Activated naive CD8-positive, alpha-beta T cell treated with anti-CD3 and anti-CD28 coated beads, Interleukin-2, amount 10 ng/mL, durations not matched to agents 7 days and 5 days (primary cell): ENCODE measurements at regions not wholly inside any gene's neighbourhood (a gene's known extent, or its start where the extent isn't known, plus 50 kb on each side); places are given as distances from the start of the nearest gene placed in this dataset.

Experiments used
- ATAC-seq: fragments of 150-1000 bp; cut with Tn5 transposase; one replicate; pipeline ENCODE4 v1.10.0; 2021; ENCODE audit warnings: low read depth, moderate library complexity
- POLR2A ChIA-PET: fragments of 350-600 bp; sonication (Branson Sonifier 250); formaldehyde crosslinking; loops from one replicate; lab custom pipeline; 2021; ENCODE audit warnings: antibody characterized with exemption; lab: Charles Lee
- DNase-seq: peaks from one replicate; pipeline ENCODE4 v3.0.0; 2021
- H3K27ac Mint-ChIP-seq: one replicate; pipeline ENCODE4 v1.8.0; 2022; ENCODE audit warnings: mild to moderate bottlenecking, mixed read lengths
- H3K27me3 Mint-ChIP-seq: one replicate; pipeline ENCODE4 v1.8.0; 2022; ENCODE audit warnings: mild to moderate bottlenecking, moderate library complexity, mixed read lengths
- H3K36me3 Mint-ChIP-seq: one replicate; pipeline ENCODE4 v1.8.0; 2021; ENCODE audit warnings: mild to moderate bottlenecking, mixed read lengths
- H3K4me1 Mint-ChIP-seq: one replicate; pipeline ENCODE4 v1.8.0; 2021; ENCODE audit warnings: mixed read lengths
- H3K4me3 Mint-ChIP-seq: one replicate; pipeline ENCODE4 v1.8.0; 2022; ENCODE audit warnings: mild to moderate bottlenecking, moderate library complexity, mixed read lengths
- H3K9me3 Mint-ChIP-seq: one replicate; pipeline ENCODE4 v1.8.0; 2021; ENCODE audit warnings: mixed read lengths

GRCh38 chr12:5257763-5258495, 174.0 kb upstream of the NTF3 start:
- Mint-ChIP-seq H3K27me3 (no peaks in the 10 kb centered on the region), H3K9me3 (no peaks in the 10 kb centered on the region), H3K27ac (no peak overlapping the region), H3K4me3 (no peak overlapping the region), H3K36me3 (no peaks in the 10 kb centered on the region), H3K4me1 (no peaks in the 10 kb centered on the region)
- ATAC-seq (no peak), DNase-seq (no peak)
- POLR2A ChIA-PET, result no interaction called here

- no peak overlapping the region for H3K4me3 Mint-ChIP-seq
- no peak overlapping the region for H3K27ac Mint-ChIP-seq
- no peaks in the 10 kb centered on the region for H3K9me3 Mint-ChIP-seq
- POLR2A ChIA-PET, result no interaction called here
- no peaks in the 10 kb centered on the region for H3K4me1 Mint-ChIP-seq
- DNase-seq (no peak), ATAC-seq (no peak)
- no peaks in the 10 kb centered on the region for H3K27me3 Mint-ChIP-seq
- no peaks in the 10 kb centered on the region for H3K36me3 Mint-ChIP-seq
These were observed 173.4 kb upstream of the NTF3 start for GRCh38 chr12:5258498-5258897.

- ATAC-seq (no peak), DNase-seq (no peak)
- no peaks in the 10 kb centered on the region for H3K27me3 Mint-ChIP-seq
- H3K4me1 Mint-ChIP-seq, result no peaks in the 10 kb centered on the region
- H3K9me3 Mint-ChIP-seq, result no peaks in the 10 kb centered on the region
- POLR2A ChIA-PET, result no interaction called here
- no peaks in the 10 kb centered on the region for H3K36me3 Mint-ChIP-seq
- H3K27ac Mint-ChIP-seq, result no peak overlapping the region
- no peak overlapping the region for H3K4me3 Mint-ChIP-seq
These were observed 173.0 kb upstream of the NTF3 start for GRCh38 chr12:5258926-5259325.

DNA sequence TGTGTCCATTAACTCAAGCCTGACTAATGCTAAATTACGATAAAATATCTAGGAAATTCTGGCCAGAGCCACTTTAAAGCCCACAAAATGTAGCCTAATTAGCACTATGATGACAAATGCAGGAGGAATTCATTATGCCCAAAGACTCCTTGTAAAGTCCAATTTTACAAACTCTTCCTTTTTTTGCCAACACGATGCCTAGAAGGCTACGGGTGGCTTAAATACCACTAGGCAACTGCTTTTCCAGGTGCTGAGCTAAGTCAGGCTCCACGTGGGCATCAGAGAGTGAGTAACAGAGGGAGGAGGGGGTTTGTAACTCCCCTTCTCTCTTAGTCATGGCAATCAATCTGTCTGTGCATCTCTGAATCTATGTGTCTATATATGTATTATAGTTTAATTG, 172.4 kb upstream of the NTF3 start:
- no peaks in the 10 kb centered on the region for H3K4me1 Mint-ChIP-seq

DNA sequence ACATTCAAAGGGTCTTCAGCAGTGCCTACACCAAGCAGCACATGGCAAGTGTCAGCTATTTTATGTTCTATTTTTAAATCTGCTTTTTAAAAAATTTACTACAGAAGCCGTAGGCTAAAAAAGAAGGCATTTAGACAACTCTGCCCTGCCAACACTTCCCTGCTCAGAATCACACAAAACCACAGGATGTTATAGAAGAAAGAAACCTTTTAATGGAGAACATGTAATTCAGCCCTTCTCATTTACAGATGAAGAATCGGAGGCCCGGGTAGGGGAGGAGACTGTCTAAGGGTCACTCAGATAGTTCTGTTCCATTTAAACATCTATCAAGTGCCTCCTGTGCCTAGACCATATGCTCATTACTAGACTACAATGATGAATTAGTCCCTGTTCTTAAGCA, 171.8 kb upstream of the NTF3 start:
- Mint-ChIP-seq H3K4me3 (no peak overlapping the region), H3K9me3 (no peaks in the 10 kb centered on the region), H3K4me1 (no peaks in the 10 kb centered on the region), H3K27ac (no peak overlapping the region), H3K36me3 (no peaks in the 10 kb centered on the region), H3K27me3 (no peaks in the 10 kb centered on the region)
- POLR2A ChIA-PET, result no interaction called here
- DNase-seq, result no peak
- no peak for ATAC-seq

More for the DNA sequence above, 172.4 kb upstream of the NTF3 start:
- Mint-ChIP-seq H3K36me3 (no peaks in the 10 kb centered on the region), H3K9me3 (no peaks in the 10 kb centered on the region), H3K27ac (no peak overlapping the region), H3K4me3 (no peak overlapping the region), H3K27me3 (no peaks in the 10 kb centered on the region)
- DNase-seq (no peak), ATAC-seq (no peak)
- POLR2A ChIA-PET, result no interaction called here

DNA sequence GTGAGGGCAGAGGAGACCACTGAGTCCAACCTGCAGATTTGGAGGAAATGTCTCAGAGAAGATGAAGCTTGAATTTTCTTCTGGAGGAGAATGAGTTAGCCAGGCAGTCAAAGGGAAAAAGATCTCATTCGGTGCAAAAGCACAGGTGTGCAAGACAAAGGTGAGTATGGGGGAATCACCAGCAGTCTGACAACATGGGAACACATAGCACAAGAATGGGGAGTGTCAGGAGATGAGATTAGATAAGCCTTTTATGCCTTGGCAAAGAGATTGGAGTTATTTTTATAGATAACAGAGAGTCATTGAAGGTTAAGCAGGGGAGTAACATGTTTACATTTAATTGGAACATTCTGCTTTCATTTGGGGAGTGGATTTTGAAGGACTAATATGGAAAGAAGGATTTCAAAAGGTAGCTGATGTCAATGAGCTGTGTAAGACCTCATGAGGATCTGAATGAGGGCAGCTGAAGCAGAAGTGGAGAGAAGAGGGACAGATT, 171.3 kb upstream of the NTF3 start:
- H3K9me3 Mint-ChIP-seq, result no peaks in the 10 kb centered on the region
- H3K36me3 Mint-ChIP-seq, result no peaks in the 10 kb centered on the region
- POLR2A ChIA-PET, result no interaction called here
- ATAC-seq (no peak), DNase-seq (no peak)
- H3K4me3 Mint-ChIP-seq, result no peak overlapping the region
- no peaks in the 10 kb centered on the region for H3K4me1 Mint-ChIP-seq
- no peak overlapping the region for H3K27ac Mint-ChIP-seq
- no peaks in the 10 kb centered on the region for H3K27me3 Mint-ChIP-seq

GRCh38 chr12:5262450-5262849, 169.5 kb upstream of the NTF3 start:
- POLR2A ChIA-PET, result no interaction called here
- no peak overlapping the region for H3K27ac Mint-ChIP-seq
- ATAC-seq (no peak), DNase-seq (no peak)
- no peaks in the 10 kb centered on the region for H3K36me3 Mint-ChIP-seq
- H3K4me3 Mint-ChIP-seq, result no peak overlapping the region
- H3K4me1 Mint-ChIP-seq, result no peaks in the 10 kb centered on the region
- H3K9me3 Mint-ChIP-seq, result no peaks in the 10 kb centered on the region
- no peaks in the 10 kb centered on the region for H3K27me3 Mint-ChIP-seq

DNA sequence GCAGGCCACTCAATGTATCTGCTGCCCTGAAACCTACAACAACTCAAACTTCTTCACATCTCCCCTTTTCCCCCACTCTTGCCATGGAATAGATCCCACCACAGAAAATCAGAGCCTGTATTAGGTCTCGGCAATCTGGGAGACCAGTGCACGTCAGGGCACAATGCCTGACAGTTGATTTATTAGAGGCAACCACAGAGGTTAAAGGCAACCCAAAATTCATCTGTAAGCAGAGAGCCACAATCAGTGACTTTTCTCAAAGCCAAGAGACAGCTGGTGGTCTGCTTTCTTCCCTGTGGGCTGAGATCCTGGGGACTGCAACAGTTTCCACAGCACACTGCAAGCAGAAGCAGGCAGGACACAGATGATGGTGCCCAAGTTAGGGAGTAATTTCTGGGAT, 169.0 kb upstream of the NTF3 start:
- Mint-ChIP-seq H3K4me3 (no peak overlapping the region), H3K27me3 (no peaks in the 10 kb centered on the region), H3K9me3 (no peaks in the 10 kb centered on the region), H3K36me3 (no peaks in the 10 kb centered on the region), H3K4me1 (no peaks in the 10 kb centered on the region), H3K27ac (no peak overlapping the region)
- DNase-seq, result no peak
- no peak for ATAC-seq
- POLR2A ChIA-PET, result no interaction called here

- Mint-ChIP-seq H3K4me3 (no peak overlapping the region), H3K27me3 (no peaks in the 10 kb centered on the region), H3K36me3 (no peaks in the 10 kb centered on the region), H3K4me1 (no peaks in the 10 kb centered on the region), H3K9me3 (no peaks in the 10 kb centered on the region), H3K27ac (no peak overlapping the region)
- DNase-seq (no peak), ATAC-seq (no peak)
- POLR2A ChIA-PET, result no interaction called here
These were observed 167.9 kb upstream of the NTF3 start for GRCh38 chr12:5264006-5264405.

DNA sequence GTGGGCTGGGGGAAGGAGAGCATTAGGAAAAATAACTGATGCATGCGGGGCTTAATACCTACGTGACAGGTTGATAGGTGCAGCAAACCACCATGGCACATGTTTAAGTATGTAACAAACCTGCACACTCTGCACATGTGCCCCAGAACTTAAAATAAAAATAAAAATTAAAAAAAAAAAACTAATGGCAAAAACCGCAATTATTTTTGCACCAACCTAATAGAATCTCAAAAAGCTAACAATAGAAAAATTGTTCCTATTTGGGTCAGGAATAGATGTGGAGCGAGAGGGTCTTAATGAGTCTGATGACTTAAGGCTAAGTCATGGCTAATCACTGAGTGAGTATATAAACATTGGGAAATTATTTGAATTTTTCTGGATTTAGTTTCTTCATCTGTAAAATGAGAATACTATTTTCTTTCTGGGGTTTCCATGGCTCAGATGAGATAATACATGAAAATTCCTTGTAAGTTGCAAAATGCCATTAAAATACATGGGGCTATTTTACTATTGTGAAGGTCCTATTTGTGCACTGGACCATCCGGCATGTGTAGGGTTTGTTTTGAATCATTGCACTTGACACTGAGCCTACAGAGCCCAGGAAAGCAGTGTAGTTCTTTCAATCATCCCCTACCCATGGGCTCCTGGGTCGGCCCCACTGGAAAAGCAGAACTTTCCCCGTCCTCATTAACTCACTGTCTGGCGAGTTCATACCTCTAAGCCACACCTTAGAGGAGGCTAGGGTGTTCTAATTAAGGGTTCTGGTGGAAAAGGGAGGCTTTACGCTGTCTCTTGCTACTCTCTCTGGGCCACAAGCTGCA, 164.1 kb upstream of the NTF3 start:
- Mint-ChIP-seq H3K4me3 (no peak overlapping the region), H3K36me3 (no peaks in the 10 kb centered on the region), H3K4me1 (no peaks in the 10 kb centered on the region), H3K27me3 (no peaks in the 10 kb centered on the region), H3K27ac (no peak overlapping the region), H3K9me3 (peaks cover 2% of the 10 kb centered on the region)
- no peak for DNase-seq
- ATAC-seq, result no peak
- POLR2A ChIA-PET, result no interaction called here

GRCh38 chr12:5268424-5269210, 163.3 kb upstream of the NTF3 start:
- no peak overlapping the region for H3K4me3 Mint-ChIP-seq
- ATAC-seq, result no peak
- H3K9me3 Mint-ChIP-seq, result peaks cover 2% of the 10 kb centered on the region
- no peaks in the 10 kb centered on the region for H3K27me3 Mint-ChIP-seq
- no peak for DNase-seq
- no peaks in the 10 kb centered on the region for H3K4me1 Mint-ChIP-seq
- no peak overlapping the region for H3K27ac Mint-ChIP-seq
- H3K36me3 Mint-ChIP-seq, result no peaks in the 10 kb centered on the region
- POLR2A ChIA-PET, result no interaction called here

DNA sequence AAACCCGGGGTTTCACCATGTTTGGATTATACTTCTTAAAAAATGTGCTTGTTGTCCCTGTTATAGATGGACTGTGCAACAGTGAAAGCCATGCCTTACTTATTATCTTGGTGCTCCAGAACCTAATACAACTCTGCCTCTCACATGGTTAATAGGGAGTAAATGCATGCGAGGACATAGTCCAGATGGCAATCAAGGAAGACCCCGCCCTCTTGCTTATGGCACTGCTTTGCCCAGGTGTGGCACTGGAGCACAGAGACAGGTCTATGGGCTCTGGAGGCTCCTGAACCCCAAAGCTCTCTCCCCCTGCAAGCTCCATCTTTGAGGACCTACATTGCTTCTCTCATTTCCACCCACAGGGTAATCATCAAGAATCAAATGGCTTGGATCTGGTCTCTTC, 162.1 kb upstream of the NTF3 start:
- H3K4me1 Mint-ChIP-seq, result no peaks in the 10 kb centered on the region
- H3K9me3 Mint-ChIP-seq, result peaks cover 2% of the 10 kb centered on the region
- H3K4me3 Mint-ChIP-seq, result no peak overlapping the region
- ATAC-seq (no peak), DNase-seq (no peak)
- no peaks in the 10 kb centered on the region for H3K27me3 Mint-ChIP-seq
- POLR2A ChIA-PET, result no interaction called here
- H3K27ac Mint-ChIP-seq, result no peak overlapping the region
- H3K36me3 Mint-ChIP-seq, result no peaks in the 10 kb centered on the region

DNA sequence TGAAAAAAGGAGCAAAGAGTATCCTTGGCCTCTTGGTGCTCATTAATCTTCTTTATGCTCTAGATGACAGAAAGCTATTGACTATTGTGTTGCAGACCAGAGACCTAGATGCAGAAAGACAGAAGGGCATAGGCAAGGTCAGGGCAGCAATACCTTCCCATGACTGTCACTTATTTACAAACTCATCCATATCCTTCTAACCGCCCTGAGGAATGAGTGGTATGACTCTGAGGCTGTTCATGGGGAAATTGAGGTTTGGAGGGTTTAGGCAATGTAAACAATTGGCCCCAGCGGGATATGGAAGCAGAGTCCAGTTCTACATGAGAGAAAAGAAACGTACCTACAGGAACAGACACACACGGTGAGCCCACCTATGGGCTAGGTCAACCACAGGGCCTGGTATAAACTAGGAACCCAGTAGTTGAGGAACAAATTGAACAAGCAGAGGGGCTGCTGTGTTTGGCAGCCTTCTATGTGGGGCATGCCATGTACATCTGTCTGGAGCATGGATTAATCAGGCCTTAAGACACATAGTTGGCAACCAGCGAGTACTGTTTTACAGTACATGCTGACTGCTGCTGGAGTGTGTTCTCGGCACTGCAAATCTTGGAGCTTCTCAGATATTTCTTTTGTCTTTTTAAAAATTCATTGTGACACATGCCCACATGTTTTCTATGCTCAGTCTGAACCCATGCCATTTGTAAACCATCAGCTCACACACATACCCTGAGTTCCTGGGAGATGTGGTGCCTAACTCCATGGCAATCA, 159.7 kb upstream of the NTF3 start:
- Mint-ChIP-seq H3K36me3 (no peaks in the 10 kb centered on the region), H3K27me3 (no peaks in the 10 kb centered on the region), H3K9me3 (peaks cover 2% of the 10 kb centered on the region), H3K4me1 (no peaks in the 10 kb centered on the region), H3K27ac (no peak overlapping the region), H3K4me3 (no peak overlapping the region)
- no peak for ATAC-seq
- POLR2A ChIA-PET, result no interaction called here
- DNase-seq, result no peak
